ENCODE measurements at regions not wholly inside any gene's neighbourhood (a gene's known extent, or its start where the extent isn't known, plus 50 kb on each side); places are given as distances from the start of the nearest gene placed in this dataset.

GRCh38 chr9:109830545-109830944, 50.5 kb downstream of the PALM2AKAP2 start:
- no peak overlapping the region for H3K27ac Mint-ChIP-seq
- no peaks in the 10 kb centered on the region for H3K4me1 Mint-ChIP-seq
- H3K4me3 Mint-ChIP-seq, result no peak overlapping the region
- ChIA-PET POLR2A (no interaction called here), CTCF (no interaction called here)
- no peaks in the 10 kb centered on the region for H3K9me3 Mint-ChIP-seq
- H3K27me3 Mint-ChIP-seq, result peaks cover 4% of the 10 kb centered on the region
- no peaks in the 10 kb centered on the region for H3K36me3 Mint-ChIP-seq (ENCODE audit: low read depth)
- DNase-seq, result no peak

- Mint-ChIP-seq H3K9me3 (no peaks in the 10 kb centered on the region), H3K4me3 (no peak overlapping the region), H3K27ac (no peak overlapping the region), H3K4me1 (no peaks in the 10 kb centered on the region), H3K27me3 (peaks cover 4% of the 10 kb centered on the region), H3K36me3 (ENCODE audit: low read depth) (no peaks in the 10 kb centered on the region)
- CTCF ChIA-PET, result interaction anchor here (0.6 kb wide), 1 partner anchor 50 kb away, joined by 4 read pairs; no protein-coding TSS in a partner anchor
- POLR2A ChIA-PET, result no interaction called here
- no peak for DNase-seq
These were observed 52.1 kb downstream of the PALM2AKAP2 start for GRCh38 chr9:109831998-109832658.

DNA sequence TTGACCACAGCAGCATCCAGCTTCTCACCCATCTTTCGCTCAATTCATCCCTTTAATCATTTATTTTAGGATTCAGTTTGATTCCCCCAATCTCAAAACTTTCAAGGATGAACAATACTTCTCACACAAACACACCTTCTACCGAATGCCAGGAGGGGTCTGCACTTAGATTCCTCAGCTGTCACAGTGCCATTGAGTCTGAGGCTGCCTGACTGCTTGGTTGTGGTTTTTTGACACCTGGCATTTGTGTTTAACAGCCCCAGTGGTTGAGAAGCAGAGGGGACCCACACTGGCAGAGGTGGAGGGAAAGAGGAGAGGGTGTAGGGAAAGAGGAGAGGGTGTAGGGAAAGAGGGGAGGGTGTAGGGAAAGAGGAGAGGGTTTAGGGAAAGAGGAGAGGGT, 54.9 kb downstream of the PALM2AKAP2 start:
- Mint-ChIP-seq H3K27me3 (peaks cover 14% of the 10 kb centered on the region), H3K9me3 (no peaks in the 10 kb centered on the region), H3K4me1 (no peaks in the 10 kb centered on the region), H3K27ac (no peak overlapping the region), H3K4me3 (no peak overlapping the region), H3K36me3 (ENCODE audit: low read depth) (no peaks in the 10 kb centered on the region)
- no peak for DNase-seq
- CTCF ChIA-PET, result no interaction called here
- POLR2A ChIA-PET, result no interaction called here

- H3K27me3 Mint-ChIP-seq, result peaks cover under 1% of the 10 kb centered on the region
- CTCF ChIA-PET, result no interaction called here
- no peaks in the 10 kb centered on the region for H3K4me1 Mint-ChIP-seq
- H3K36me3 Mint-ChIP-seq (ENCODE audit: low read depth), result no peaks in the 10 kb centered on the region
- H3K4me3 Mint-ChIP-seq, result no peak overlapping the region
- H3K9me3 Mint-ChIP-seq, result no peaks in the 10 kb centered on the region
- DNase-seq, result no peak
- POLR2A ChIA-PET, result no interaction called here
- no peak overlapping the region for H3K27ac Mint-ChIP-seq
These were observed 63.6 kb downstream of the PALM2AKAP2 start for GRCh38 chr9:109843641-109844040.

- Mint-ChIP-seq H3K4me3 (no peak overlapping the region), H3K36me3 (ENCODE audit: low read depth) (no peaks in the 10 kb centered on the region), H3K27me3 (no peaks in the 10 kb centered on the region), H3K4me1 (no peaks in the 10 kb centered on the region), H3K9me3 (no peaks in the 10 kb centered on the region), H3K27ac (no peak overlapping the region)
- POLR2A ChIA-PET, result no interaction called here
- CTCF ChIA-PET, result interaction anchor here (1.2 kb wide), 1 partner anchor 338 kb away, joined by 3 read pairs; no protein-coding TSS in a partner anchor
- DNase-seq, result no peak
These were observed 65.2 kb downstream of the PALM2AKAP2 start for GRCh38 chr9:109845226-109845625.

DNA sequence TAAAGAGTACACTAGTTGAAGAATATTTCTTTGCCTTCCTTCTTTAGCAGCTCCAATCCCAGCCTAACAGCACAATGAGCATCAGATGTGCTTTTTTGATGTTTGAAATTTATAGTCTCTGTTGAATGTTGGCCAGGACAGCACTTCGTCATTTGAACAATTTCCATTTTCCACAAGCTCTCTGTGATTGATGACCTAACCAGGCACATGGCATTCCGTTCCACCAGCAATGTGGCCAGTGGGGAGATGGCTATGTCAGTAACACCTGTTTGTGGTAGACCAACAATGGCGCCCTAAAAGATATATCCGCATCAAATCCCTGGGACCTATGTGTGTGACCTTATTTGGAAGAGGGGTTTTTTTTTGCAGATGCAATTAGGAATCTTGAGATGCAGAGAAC, 66.8 kb downstream of the PALM2AKAP2 start:
- Mint-ChIP-seq H3K4me1 (no peaks in the 10 kb centered on the region), H3K27ac (no peak overlapping the region), H3K4me3 (no peak overlapping the region), H3K36me3 (ENCODE audit: low read depth) (no peaks in the 10 kb centered on the region), H3K27me3 (no peaks in the 10 kb centered on the region), H3K9me3 (no peaks in the 10 kb centered on the region)
- ChIA-PET CTCF (no interaction called here), POLR2A (no interaction called here)
- no peak for DNase-seq

- no peak for DNase-seq
- ChIA-PET CTCF (no interaction called here), POLR2A (no interaction called here)
- Mint-ChIP-seq H3K4me3 (no peak overlapping the region), H3K27ac (no peak overlapping the region), H3K9me3 (no peaks in the 10 kb centered on the region), H3K27me3 (peaks cover 16% of the 10 kb centered on the region), H3K4me1 (no peaks in the 10 kb centered on the region), H3K36me3 (ENCODE audit: low read depth) (no peaks in the 10 kb centered on the region)
These were observed 72.6 kb downstream of the PALM2AKAP2 start for GRCh38 chr9:109852556-109852955.

- H3K4me1 Mint-ChIP-seq, result no peaks in the 10 kb centered on the region
- no peaks in the 10 kb centered on the region for H3K9me3 Mint-ChIP-seq
- DNase-seq, result no peak
- CTCF ChIA-PET, result no interaction called here
- no peak overlapping the region for H3K4me3 Mint-ChIP-seq
- H3K27me3 Mint-ChIP-seq, result peaks cover 39% of the 10 kb centered on the region
- no peaks in the 10 kb centered on the region for H3K36me3 Mint-ChIP-seq (ENCODE audit: low read depth)
- POLR2A ChIA-PET, result no interaction called here
- H3K27ac Mint-ChIP-seq, result no peak overlapping the region
These were observed 75.5 kb downstream of the PALM2AKAP2 start for GRCh38 chr9:109855540-109855939.

DNA sequence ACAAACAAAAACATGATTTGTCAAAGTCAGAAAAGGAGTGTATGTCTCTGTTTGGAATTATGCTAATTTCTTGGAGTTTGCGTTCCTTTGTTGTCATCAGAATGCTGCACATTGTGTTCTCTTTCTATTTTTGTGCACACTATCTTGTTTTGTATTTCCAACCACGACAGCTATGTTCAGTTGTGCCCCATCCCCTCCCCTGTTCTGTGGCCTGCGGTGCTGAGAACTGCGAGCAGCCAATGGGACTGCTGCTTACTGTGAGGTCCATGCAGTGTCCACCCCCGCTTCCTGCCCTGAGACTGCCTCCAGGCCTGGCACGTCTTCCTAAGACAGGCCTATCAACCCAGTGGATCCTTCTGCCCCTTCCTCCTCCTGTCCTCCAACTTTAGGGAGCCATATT, 76.8 kb downstream of the PALM2AKAP2 start:
- CTCF ChIA-PET, result no interaction called here
- POLR2A ChIA-PET, result no interaction called here

GRCh38 chr9:109857336-109857735, 77.3 kb downstream of the PALM2AKAP2 start:
- H3K27me3 Mint-ChIP-seq, result peaks cover 39% of the 10 kb centered on the region
- no peak overlapping the region for H3K4me3 Mint-ChIP-seq
- H3K36me3 Mint-ChIP-seq (ENCODE audit: low read depth), result no peaks in the 10 kb centered on the region
- DNase-seq, result no peak
- POLR2A ChIA-PET, result no interaction called here
- CTCF ChIA-PET, result no interaction called here
- no peaks in the 10 kb centered on the region for H3K4me1 Mint-ChIP-seq
- H3K27ac Mint-ChIP-seq, result no peak overlapping the region
- H3K9me3 Mint-ChIP-seq, result no peaks in the 10 kb centered on the region

More for the DNA sequence above, 76.8 kb downstream of the PALM2AKAP2 start:
- H3K27ac Mint-ChIP-seq, result no peak overlapping the region
- H3K36me3 Mint-ChIP-seq (ENCODE audit: low read depth), result no peaks in the 10 kb centered on the region
- H3K4me1 Mint-ChIP-seq, result no peaks in the 10 kb centered on the region
- DNase-seq, result no peak
- peaks cover 41% of the 10 kb centered on the region for H3K27me3 Mint-ChIP-seq
- no peaks in the 10 kb centered on the region for H3K9me3 Mint-ChIP-seq
- no peak overlapping the region for H3K4me3 Mint-ChIP-seq

- Mint-ChIP-seq H3K27ac (no peak overlapping the region), H3K4me3 (no peak overlapping the region), H3K36me3 (ENCODE audit: low read depth) (no peaks in the 10 kb centered on the region), H3K9me3 (no peaks in the 10 kb centered on the region), H3K27me3 (peaks cover 39% of the 10 kb centered on the region), H3K4me1 (no peaks in the 10 kb centered on the region)
- ChIA-PET POLR2A (no interaction called here), CTCF (interaction anchor here (0.6 to 0.9 kb wide), 2 partner anchors 20 to 289 kb away, joined by 3 read pairs; no protein-coding TSS in a partner anchor)
- DNase-seq, result no peak
These were observed 79.4 kb downstream of the PALM2AKAP2 start for GRCh38 chr9:109859447-109859846.

- H3K27me3 Mint-ChIP-seq, result peaks cover 39% of the 10 kb centered on the region
- H3K4me1 Mint-ChIP-seq, result no peaks in the 10 kb centered on the region
- no peak overlapping the region for H3K4me3 Mint-ChIP-seq
- no peak for DNase-seq
- POLR2A ChIA-PET, result no interaction called here
- CTCF ChIA-PET, result no interaction called here
- H3K9me3 Mint-ChIP-seq, result no peaks in the 10 kb centered on the region
- H3K36me3 Mint-ChIP-seq (ENCODE audit: low read depth), result no peaks in the 10 kb centered on the region
- no peak overlapping the region for H3K27ac Mint-ChIP-seq
These were observed 80.5 kb downstream of the PALM2AKAP2 start for GRCh38 chr9:109860521-109860920.

DNA sequence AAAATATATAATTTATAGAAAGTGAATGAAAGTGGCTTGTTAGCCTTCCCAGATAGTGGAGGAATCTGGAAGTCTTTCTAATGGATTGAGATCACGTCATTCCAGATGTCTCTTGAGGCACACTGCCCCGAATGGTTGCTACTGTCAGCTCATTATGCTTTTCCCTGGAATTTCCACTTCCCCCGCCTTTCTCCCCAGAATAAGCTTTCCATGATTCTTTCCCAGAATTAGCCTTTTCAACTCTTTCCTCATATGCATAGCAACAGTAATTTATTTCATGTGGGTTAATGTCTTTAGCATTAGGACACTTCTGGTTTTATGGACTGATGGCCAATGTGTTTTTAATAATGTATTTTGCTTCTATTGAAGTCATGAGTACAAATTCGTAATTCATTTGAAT, 81.5 kb downstream of the PALM2AKAP2 start:
- POLR2A ChIA-PET, result no interaction called here
- Mint-ChIP-seq H3K27ac (no peak overlapping the region), H3K27me3 (peaks cover 38% of the 10 kb centered on the region), H3K9me3 (no peaks in the 10 kb centered on the region), H3K36me3 (ENCODE audit: low read depth) (no peaks in the 10 kb centered on the region), H3K4me3 (no peak overlapping the region), H3K4me1 (no peaks in the 10 kb centered on the region)
- CTCF ChIA-PET, result no interaction called here
- no peak for DNase-seq

GRCh38 chr9:109861918-109862317, 81.9 kb downstream of the PALM2AKAP2 start:
- CTCF ChIA-PET, result interaction anchor here (0.9 to 1.0 kb wide), 2 partner anchors 25 to 288 kb away, joined by 3 to 4 read pairs; no protein-coding TSS in a partner anchor

More at GRCh38 chr9:109861918-109862317, 81.9 kb downstream of the PALM2AKAP2 start:
- Mint-ChIP-seq H3K27ac (no peak overlapping the region), H3K4me3 (no peak overlapping the region), H3K36me3 (ENCODE audit: low read depth) (no peaks in the 10 kb centered on the region), H3K27me3 (peaks cover 36% of the 10 kb centered on the region), H3K4me1 (no peaks in the 10 kb centered on the region), H3K9me3 (no peaks in the 10 kb centered on the region)
- no peak for DNase-seq
- POLR2A ChIA-PET, result no interaction called here
